Endothelial cell of umbilical vein (primary cell): ENCODE measurements at regions not wholly inside any gene's neighbourhood (a gene's known extent, or its start where the extent isn't known, plus 50 kb on each side); places are given as distances from the start of the nearest gene placed in this dataset.

Experiments
- BruUV-seq: library from RNA; stranded (reverse); fragments of 400-500 nt; replicated peaks from 2 replicates; lab custom pipeline; 2021; lab: Mats Ljungman, UMichigan
- CTCF ChIA-PET: fragments of 300-600, 350-600 bp; sonication (Branson Sonifier 250); formaldehyde crosslinking; loops from one replicate; lab custom pipeline; 2021; ENCODE audit warnings: antibody characterized with exemption, inconsistent platforms; lab: Charles Lee
- POLR2A ChIA-PET: fragments of 300-600, 350-600 bp; sonication (Branson Sonifier 250); formaldehyde crosslinking; loops from one replicate; lab custom pipeline; 2021; ENCODE audit warnings: antibody characterized with exemption, inconsistent platforms; lab: Charles Lee
- DNase-seq: peaks from one replicate; pipeline ENCODE4 v3.0.0-alpha.2; 2011; ENCODE audit warnings: low read depth, low spot score
- FAIRE-seq: peaks from 2 replicates; lab custom pipeline; 2011; peaks lifted over from hg19 to GRCh38; lab: Jason Lieb, UNC
- H2AFZ ChIP-seq: 2 replicates; pipeline ENCODE4 v1.6.0; 2012; ENCODE audit warnings: low read depth, low read length, control low read depth, inconsistent platforms
- H3K27ac ChIP-seq: 2 replicates; pipeline ENCODE4 v1.5.1; 2011; ENCODE audit warnings: low read depth, mild to moderate bottlenecking, control low read depth, low read length, moderate library complexity; ENCODE audit not compliant: insufficient read depth
- H3K27me3 ChIP-seq, 2 experiments: 2 replicates each; pipeline versions ENCODE4 v1.6.0 to v1.6.1; 2011; ENCODE audit warnings: low read length in 2 of 2, mixed read lengths in 1 of 2; ENCODE audit not compliant: control insufficient read depth in 2 of 2, insufficient read depth in 2 of 2
- H3K36me3 ChIP-seq, 2 experiments: 2 replicates in 1 of 2; 3 replicates in 1 of 2; pipeline ENCODE4 v1.5.1; 2011; ENCODE audit warnings: low read length in 2 of 2, mild to moderate bottlenecking in 1 of 2, moderate library complexity in 1 of 2; ENCODE audit not compliant: control insufficient read depth in 2 of 2, insufficient read depth in 2 of 2; ENCODE audit errors: extremely low read depth in 1 of 2
- H3K4me1 ChIP-seq: 3 replicates; pipeline ENCODE4 v1.5.1; 2011; ENCODE audit warnings: mild to moderate bottlenecking, low read length; ENCODE audit not compliant: control insufficient read depth, insufficient read depth; ENCODE audit errors: extremely low read depth
- H3K4me2 ChIP-seq: 2 replicates; pipeline ENCODE4 v1.6.1; 2011; ENCODE audit warnings: low read length, control low read depth, mixed read lengths; ENCODE audit not compliant: insufficient read depth
- H3K4me3 ChIP-seq, 3 experiments: fragments of 200-600 bp in 1 of 3; sonication (generic), shearing (Covaris generic) in 1 of 3; replicated peaks in 1 of 3; 2 replicates each; pipeline ENCODE4 v1.5.1; 2011 to 2016; ENCODE audit warnings: control low read depth in 3 of 3, low read length in 3 of 3, mild to moderate bottlenecking in 2 of 3, inconsistent platforms in 1 of 3, low read depth in 1 of 3, moderate library complexity in 1 of 3; ENCODE audit not compliant: insufficient read depth in 1 of 3
- H3K79me2 ChIP-seq: 2 replicates; pipeline ENCODE4 v1.6.0; 2012; ENCODE audit warnings: low read length, inconsistent platforms; ENCODE audit not compliant: control insufficient read depth, insufficient read depth
- H3K9ac ChIP-seq: replicated peaks from 2 replicates; pipeline ENCODE3; 2011; ENCODE audit warnings: low read length, control low read depth; ENCODE audit not compliant: insufficient read depth; ENCODE audit errors: extremely low read depth
- H3K9me1 ChIP-seq: replicated peaks from 3 replicates; pipeline ENCODE4 v1.6.0; 2011; ENCODE audit warnings: mild to moderate bottlenecking, low read length; ENCODE audit not compliant: control insufficient read depth, insufficient read depth; ENCODE audit errors: extremely low read depth
- H3K9me3 ChIP-seq: replicated peaks from 2 replicates; pipeline ENCODE4 v1.5.1; 2012; ENCODE audit warnings: low read length, inconsistent platforms; ENCODE audit not compliant: control insufficient read depth, insufficient read depth
- H4K20me1 ChIP-seq: replicated peaks from 2 replicates; pipeline ENCODE3; 2011; ENCODE audit warnings: mild to moderate bottlenecking, low read length; ENCODE audit not compliant: control insufficient read depth, insufficient read depth; ENCODE audit errors: extremely low read depth
- EZH2 ChIP-seq: IDR thresholded peaks from 2 replicates; pipeline ENCODE4 v1.6.1; 2012; ENCODE audit warnings: borderline replicate concordance, low read depth, mild to moderate bottlenecking, moderate library complexity, low read length, inconsistent platforms; ENCODE audit not compliant: severe bottlenecking
- FOS ChIP-seq: IDR thresholded peaks from 2 replicates; pipeline ENCODE4 v1.6.1; 2011; ENCODE audit warnings: mild to moderate bottlenecking, low read length, moderate library complexity, borderline replicate concordance; ENCODE audit not compliant: insufficient read depth
- GATA2 ChIP-seq: IDR thresholded peaks from 2 replicates; pipeline ENCODE4 v1.7.0; 2011; ENCODE audit warnings: low read depth, mild to moderate bottlenecking, moderate library complexity, mixed read lengths, low read length; ENCODE audit not compliant: insufficient read length, insufficient read depth
- MAX ChIP-seq: IDR thresholded peaks from 2 replicates; pipeline ENCODE4 v1.6.1; 2011; ENCODE audit not compliant: insufficient read depth, insufficient read length
- MYC ChIP-seq: IDR thresholded peaks from one replicate; pipeline ENCODE4 v1.6.1; 2011; ENCODE audit warnings: mild to moderate bottlenecking, low read depth, low read length
- POLR2AphosphoS5 ChIP-seq: IDR thresholded peaks from 2 replicates; pipeline ENCODE4 v1.6.1; 2012; ENCODE audit warnings: low read depth, mild to moderate bottlenecking, control low read depth, low read length, moderate library complexity; ENCODE audit not compliant: insufficient read depth
- dilution Hi-C: fragments of 300-500 bp; cut with MboI; formaldehyde crosslinking; loops from one replicate; pipeline ENCODE4 v1.15.0; 2019; ENCODE audit warnings: low sequenced_read_pairs; ENCODE audit not compliant: extremely low pct_ligation_motif_present
- intact Hi-C: fragments of 100-400 bp; cut with micrococcal nuclease; formaldehyde crosslinking; loops from one replicate; pipeline ENCODE4 v1.10.0; 2022
- TF ChIP-seq, protein P1 (sequence below), 2 donors: IDR thresholded peaks; 1 replicate in 1 of 2; 2 replicates in 1 of 2; pipeline ENCODE4 v1.5.1; 2011; ENCODE audit warnings: low read length in 2 of 2, mild to moderate bottlenecking in 2 of 2, moderate library complexity in 2 of 2, control low read depth in 1 of 2, inconsistent platforms in 1 of 2, low read depth in 1 of 2; ENCODE audit not compliant: insufficient read depth in 1 of 2; ENCODE audit errors: extremely low read depth in 1 of 2

- Histone ChIP-seq H3K9ac (no peak overlapping the region), H3K9me1 (no peaks in the 10 kb centered on the region), H3K4me2 (no peak overlapping the region), H3K27me3 (peaks cover 0 to 2% of the 10 kb centered on the region in 2 experiments), H3K9me3 (no peaks in the 10 kb centered on the region), H3K79me2 (no peaks in the 10 kb centered on the region), H4K20me1 (no peaks in the 10 kb centered on the region), H2AFZ (no peak overlapping the region), H3K36me3 (no peaks in the 10 kb centered on the region), H3K27ac (no peak overlapping the region), H3K4me1 (no peaks in the 10 kb centered on the region), H3K4me3 (no peak overlapping the region)
- DNase-seq (no peak), FAIRE-seq (no peak)
- POLR2A ChIA-PET = no interaction called here
- TF ChIP-seq MAX (no peak), EZH2 (no peak), MYC (no peak), POLR2AphosphoS5 (no peak), GATA2 (no peak), FOS (no peak)
- TF ChIP-seq, protein P1, sequence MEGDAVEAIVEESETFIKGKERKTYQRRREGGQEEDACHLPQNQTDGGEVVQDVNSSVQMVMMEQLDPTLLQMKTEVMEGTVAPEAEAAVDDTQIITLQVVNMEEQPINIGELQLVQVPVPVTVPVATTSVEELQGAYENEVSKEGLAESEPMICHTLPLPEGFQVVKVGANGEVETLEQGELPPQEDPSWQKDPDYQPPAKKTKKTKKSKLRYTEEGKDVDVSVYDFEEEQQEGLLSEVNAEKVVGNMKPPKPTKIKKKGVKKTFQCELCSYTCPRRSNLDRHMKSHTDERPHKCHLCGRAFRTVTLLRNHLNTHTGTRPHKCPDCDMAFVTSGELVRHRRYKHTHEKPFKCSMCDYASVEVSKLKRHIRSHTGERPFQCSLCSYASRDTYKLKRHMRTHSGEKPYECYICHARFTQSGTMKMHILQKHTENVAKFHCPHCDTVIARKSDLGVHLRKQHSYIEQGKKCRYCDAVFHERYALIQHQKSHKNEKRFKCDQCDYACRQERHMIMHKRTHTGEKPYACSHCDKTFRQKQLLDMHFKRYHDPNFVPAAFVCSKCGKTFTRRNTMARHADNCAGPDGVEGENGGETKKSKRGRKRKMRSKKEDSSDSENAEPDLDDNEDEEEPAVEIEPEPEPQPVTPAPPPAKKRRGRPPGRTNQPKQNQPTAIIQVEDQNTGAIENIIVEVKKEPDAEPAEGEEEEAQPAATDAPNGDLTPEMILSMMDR (IDR thresholded peaks at IDR 0.05; ENCODE audit: extremely low read depth in 1 of 2, insufficient read depth in 1 of 2, low read depth in 1 of 2, low read length in 2 of 2) = no peak
- intact Hi-C loops = no loop called here
- CTCF ChIA-PET = no interaction called here
- no TSS peak for BruUV-seq
- dilution Hi-C loops = no loop called here
Observed at GRCh38 chr2:242063850-242064249, 194.3 kb downstream of the RTP5 start.
